NCI-H510A (cell line): ENCODE measurements at regions not wholly inside any gene's neighbourhood (a gene's known extent, or its start where the extent isn't known, plus 50 kb on each side); places are given as distances from the start of the nearest gene placed in this dataset.
"Not testable (repeated sequence)": the region's sequence is repeated elsewhere in the genome, so short reads cannot be mapped to it uniquely, and the experiment has no call there.

Experiments used
- DNase-seq: peaks from one replicate; lab custom pipeline; 2025; lab: John Stamatoyannopoulos, UW

DNA sequence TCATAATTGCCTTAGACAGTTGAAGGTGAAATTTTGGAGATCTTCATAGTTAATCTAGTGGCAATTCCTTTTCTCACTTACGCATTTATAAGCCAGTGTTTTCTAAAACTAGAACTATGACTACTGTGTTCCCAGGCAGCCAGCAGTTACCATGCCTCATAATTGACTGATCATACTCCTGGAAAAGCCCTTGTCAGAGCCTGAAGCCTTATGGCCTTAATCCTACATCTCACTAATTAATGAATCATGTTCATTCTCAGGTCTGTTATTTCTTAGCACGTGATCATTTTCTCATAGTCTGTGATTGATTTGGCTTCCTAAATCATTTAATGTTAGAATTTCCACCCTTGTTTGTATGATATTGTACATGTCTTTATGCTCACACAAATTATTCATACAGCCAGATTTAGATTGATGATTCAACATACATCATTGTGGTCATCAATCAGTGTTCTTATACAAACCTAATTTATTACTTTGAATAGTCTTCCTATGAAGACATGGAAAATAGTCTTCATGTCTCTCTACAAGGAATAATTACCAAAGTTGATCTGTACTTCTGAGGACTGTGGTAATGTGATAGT is 132.6 kb upstream of the ASCC3 start:
- DNase-seq, result no peak

- DNase-seq, result no peak
These were observed 134.4 kb upstream of the ASCC3 start for GRCh38 chr6:101015541-101015940.

- DNase-seq, result no peak
These were observed 135.0 kb upstream of the ASCC3 start for GRCh38 chr6:101016163-101016562.

GRCh38 chr6:101018157-101018556 is 137.0 kb upstream of the ASCC3 start:
- DNase-seq, result no peak

- DNase-seq, result no peak
These were observed 140.4 kb upstream of the ASCC3 start for GRCh38 chr6:101021504-101021903.

DNA sequence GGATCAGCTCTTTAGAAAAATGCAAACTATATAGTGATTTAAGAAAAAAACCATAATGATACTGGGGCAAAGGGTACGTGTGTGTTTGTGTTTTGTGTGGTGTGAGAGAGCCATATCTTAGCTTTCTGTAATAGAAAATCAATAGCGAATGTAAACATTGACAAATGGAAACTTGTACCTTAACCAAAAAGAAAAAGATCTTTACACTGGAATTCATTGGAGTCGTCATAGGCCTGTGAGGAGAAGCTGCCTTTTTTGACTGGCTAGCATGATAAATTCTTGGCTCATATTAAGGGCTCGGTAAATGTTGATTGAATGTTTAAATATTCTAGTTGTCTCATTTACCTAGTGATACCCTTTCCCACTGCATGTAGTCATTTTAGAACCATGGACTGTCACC is 161.8 kb upstream of the ASCC3 start:
- no peak for DNase-seq

GRCh38 chr6:101058296-101058695 is 177.2 kb upstream of the ASCC3 start:
- DNase-seq, result no peak

- no peak for DNase-seq
These were observed 185.4 kb upstream of the ASCC3 start for GRCh38 chr6:101066481-101066880.

GRCh38 chr6:101069191-101069795 is 188.2 kb upstream of the ASCC3 start:
- no peak for DNase-seq

GRCh38 chr6:101070044-101070608 is 189.0 kb upstream of the ASCC3 start:
- no peak for DNase-seq

DNA sequence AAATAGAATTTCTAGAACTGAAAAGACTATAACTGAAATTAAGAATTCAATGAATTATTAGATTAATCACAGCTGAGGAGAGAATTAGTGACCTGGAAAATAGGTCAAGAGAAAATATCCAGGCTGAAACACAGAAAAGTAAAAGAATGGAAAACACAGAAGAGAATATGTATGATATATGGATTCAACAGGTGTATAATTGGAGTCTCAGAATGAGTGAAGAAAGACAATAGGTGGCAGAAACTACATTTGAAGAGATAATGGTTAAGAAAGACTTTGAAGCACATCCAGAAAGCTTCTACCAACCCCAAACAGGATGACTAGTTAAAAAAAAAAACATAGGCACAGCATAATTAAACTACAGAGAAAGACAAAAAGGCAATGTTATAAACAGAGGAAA is 196.2 kb upstream of the ASCC3 start:
- no peak for DNase-seq

DNA sequence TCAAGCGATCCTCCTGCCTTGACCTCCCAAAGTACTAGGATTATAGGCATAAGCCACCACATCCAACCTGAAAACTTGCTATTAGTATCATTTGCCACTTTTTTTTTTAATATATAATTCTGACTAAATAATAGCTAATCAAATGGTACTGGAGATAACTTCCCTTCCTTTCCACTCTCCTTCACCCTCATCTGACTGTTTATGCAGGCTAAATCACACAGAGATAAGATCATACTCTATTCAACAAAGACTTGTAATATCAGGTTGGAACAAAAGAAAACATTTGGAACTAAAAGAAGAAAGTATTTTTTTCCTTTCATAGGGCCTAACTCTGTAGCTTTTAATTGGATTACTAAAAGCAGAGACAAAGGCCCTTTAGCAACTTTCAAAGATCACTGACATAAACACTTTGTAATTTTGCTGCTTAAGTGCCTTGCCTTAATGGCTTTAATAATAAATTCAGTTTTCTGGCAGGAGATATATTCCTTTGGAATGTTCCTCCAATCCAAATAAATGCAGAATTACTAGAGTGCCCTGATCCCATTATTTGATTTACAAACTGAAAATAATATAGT is 198.7 kb upstream of the ASCC3 start:
- DNase-seq, result no peak

DNA sequence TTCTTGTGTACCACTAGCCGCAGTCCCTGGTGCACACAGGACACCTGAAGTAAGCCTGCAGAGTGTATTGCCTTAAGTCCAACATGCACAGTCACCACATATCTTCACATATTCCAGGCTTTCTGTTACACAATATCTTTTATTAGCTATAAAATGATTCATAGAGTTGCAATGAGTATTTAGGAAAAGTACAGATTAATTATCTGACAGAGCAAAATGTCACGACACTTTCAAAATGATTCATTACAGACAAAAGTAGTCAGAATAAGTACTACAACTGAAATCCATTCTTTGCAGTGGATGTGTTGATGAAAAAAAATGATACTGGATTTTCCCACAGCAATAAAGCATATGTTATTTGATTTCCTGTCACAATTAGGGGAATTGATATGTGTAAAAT is 199.5 kb upstream of the ASCC3 start:
- no peak for DNase-seq

DNA sequence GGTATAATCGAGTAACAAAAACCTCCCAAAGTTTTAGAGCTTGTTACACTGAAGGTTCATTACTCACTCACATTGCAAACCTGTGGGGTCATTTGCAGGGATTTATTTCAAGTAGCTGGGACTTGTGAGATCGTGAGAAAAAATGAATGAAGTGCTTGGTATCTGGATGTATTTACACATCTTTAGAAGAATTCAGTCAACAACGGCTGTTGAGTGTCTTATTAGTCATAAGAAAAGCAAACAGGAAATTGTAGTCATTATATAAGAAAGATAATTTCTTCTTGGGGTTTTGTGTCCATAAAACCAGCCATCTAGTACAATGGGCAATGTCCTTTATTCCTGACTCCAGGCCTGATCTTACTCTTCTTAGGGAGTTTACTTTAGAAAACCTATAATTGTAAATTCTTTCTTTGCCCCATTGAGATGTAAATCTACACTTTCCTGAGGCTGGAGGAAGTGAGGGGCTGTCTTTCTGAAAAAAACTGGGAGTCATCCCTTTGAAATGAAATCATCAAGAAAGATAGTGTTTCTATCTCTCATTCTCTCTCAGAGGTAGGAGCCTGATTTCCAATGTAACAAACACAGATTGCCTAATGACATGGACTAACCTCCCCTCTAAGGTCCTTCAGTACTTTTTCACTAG is 202.5 kb upstream of the ASCC3 start:
- DNase-seq, result no peak

DNA sequence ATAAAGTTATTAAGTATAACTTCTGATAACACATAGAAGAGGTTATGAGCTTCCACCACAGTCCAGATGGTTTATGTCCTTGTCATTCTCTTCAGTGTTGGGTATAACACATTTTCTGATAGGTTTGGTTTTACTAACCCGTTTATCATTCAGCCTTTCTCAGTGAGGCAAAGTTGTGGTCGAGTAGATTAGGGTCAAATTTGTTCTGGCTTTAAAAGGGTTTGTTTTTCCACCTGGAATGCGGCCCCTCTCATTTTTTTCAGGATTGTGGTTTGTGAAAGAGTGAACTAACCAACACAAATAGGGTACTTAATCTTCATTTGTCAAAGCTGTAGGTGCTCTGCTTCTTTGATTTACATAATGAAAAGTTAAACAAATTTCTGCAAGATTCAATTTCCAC is 204.2 kb upstream of the ASCC3 start:
- no peak for DNase-seq

GRCh38 chr6:101086473-101086872 is 205.3 kb upstream of the ASCC3 start:
- no peak for DNase-seq

DNA sequence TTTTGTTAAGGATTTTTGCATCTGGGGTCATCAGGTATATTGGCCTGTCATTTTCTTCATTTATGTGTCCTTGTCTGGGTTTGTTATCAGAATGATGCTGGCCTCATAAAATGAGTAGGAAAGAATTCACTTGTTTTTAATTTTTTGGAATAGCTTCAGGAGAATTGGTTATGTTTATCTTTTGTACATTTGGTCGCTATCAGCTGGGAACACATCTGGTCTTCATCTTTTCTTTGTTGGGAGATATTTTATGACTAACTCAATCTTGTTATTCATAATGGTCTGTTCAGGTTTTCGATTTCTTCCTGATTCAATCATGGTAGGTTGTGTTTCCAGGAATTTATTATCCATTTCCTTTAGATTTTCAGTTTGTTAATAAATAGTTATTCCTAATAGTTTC is 207.5 kb upstream of the ASCC3 start:
- DNase-seq, result no peak

DNA sequence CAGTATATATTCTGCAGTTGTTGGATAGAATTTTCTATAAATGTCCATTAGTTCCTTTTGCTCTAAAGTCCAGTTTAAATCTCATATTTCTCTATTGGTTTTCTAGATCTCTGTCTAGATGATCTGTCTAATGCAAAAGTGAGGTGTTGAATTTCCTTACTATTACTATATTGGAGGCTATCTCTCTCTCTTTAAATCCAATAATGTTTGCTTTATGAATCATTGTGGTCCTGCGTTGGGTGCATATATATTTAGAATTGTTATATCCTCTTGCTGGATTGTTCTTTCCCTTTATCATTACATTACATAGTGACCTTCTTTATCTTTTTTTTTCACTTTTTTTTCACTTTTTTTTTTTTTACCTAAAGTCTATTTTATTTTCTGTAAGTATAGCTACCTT is 208.5 kb upstream of the ASCC3 start:
- DNase-seq, result no peak

DNA sequence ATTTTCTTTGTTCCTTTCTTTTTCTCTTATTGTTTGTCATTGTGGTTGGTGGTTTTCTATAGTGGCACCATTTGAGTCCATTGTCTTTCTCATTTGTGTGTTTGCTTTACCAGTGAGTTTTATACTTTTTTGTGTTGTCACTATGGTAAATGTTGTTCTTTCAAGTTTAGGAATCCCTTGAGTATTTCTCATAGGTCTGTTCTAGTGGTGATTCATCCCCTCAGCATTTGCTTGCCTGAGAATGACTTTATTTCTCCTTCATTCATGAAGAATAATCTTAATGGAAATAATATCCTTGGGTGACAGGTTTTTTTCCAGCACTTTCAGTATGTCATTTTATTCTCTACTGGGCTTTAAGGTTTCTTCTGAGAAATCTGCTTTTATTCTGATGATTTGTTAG is 209.2 kb upstream of the ASCC3 start:
- DNase-seq, result no peak

GRCh38 chr6:101098605-101099004 is 217.5 kb upstream of the ASCC3 start:
- DNase-seq, result not testable (repeated sequence)

- no peak for DNase-seq
These were observed 221.6 kb upstream of the ASCC3 start for GRCh38 chr6:101102702-101103101.

GRCh38 chr6:101108286-101108685 is 227.2 kb upstream of the ASCC3 start:
- DNase-seq, result no peak

DNA sequence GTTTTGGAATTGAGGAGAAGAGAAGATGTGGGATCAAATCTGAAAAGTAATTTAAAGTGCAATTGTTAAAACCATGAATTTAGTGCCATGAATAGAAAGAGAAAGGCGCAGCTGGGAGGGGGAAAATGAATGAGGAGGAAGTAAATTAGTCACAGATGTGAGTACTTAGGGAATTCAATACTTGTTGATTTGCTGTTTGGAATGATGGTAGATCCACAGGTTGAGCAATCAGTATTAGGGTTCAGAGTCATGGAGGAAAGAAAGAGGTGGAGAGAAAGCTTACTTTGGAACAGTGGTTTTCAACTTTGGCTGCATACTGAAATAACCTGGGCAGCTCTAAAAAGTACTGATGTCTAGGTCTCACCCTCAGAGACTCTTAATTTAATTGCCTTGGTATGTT is 229.7 kb upstream of the ASCC3 start:
- no peak for DNase-seq
